ENCODE measurements at regions not wholly inside any gene's neighbourhood (a gene's known extent, or its start where the extent isn't known, plus 50 kb on each side); places are given as distances from the start of the nearest gene placed in this dataset.

GRCh38 chr6:84847390-84848160, 83.2 kb upstream of the TBX18 start:
- DNase-seq: no peak
- no peak overlapping the region for H3K23ac ChIP-seq (ENCODE audit: insufficient read length, low read depth, low read length)
- H3K4me2 ChIP-seq (ENCODE audit: insufficient read depth, insufficient read length, low read length): no peak overlapping the region
- H4K8ac ChIP-seq (replicated peaks; ENCODE audit: insufficient read length, low read depth, low read length): no peak overlapping the region
- no peaks in the 10 kb centered on the region for H3K79me2 ChIP-seq (ENCODE audit: insufficient read depth, low read length)
- no peak overlapping the region for H3T11ph ChIP-seq (ENCODE audit: low read length)
- no peak overlapping the region for H3K9ac ChIP-seq (ENCODE audit: extremely low read depth, insufficient read length, low read length)
- no CpG with 5 or more reads among the region's 3 CpGs for WGBS (ENCODE audit: extremely low coverage, insufficient read length, low lambda C conversion rate)
- no peak overlapping the region for H3K27ac ChIP-seq (ENCODE audit: insufficient read length, low read depth, low read length)
- Mint-ChIP-seq H3K27me3 (ENCODE audit: low read depth) (0 out of 2 replicates have a peak, but pooled peaks cover 1% of the 10 kb centered on the region), H3K9me3 (no peaks in the 10 kb centered on the region), H3K4me3 (no peak overlapping the region), H3K36me3 (ENCODE audit: insufficient read depth in 1 of 3, low read depth in 3 of 3) (no peaks in the 10 kb centered on the region), H3K27ac (no peak overlapping the region), H3K4me1 (no peaks in the 10 kb centered on the region)
- no peak overlapping the region for H2BK120ac ChIP-seq (ENCODE audit: low read depth, low read length, poor library complexity, severe bottlenecking)
- H2BK20ac ChIP-seq (ENCODE audit: low read depth, low read length, poor library complexity, severe bottlenecking): no peak overlapping the region
- no peaks in the 10 kb centered on the region for H3K27me3 ChIP-seq (ENCODE audit: insufficient read depth, low read length)
- no peak overlapping the region for H3K14ac ChIP-seq (ENCODE audit: insufficient read depth, low read length)
- no peaks in the 10 kb centered on the region for H3K9me3 ChIP-seq (ENCODE audit: control insufficient read depth, low read depth, low read length)
- H3K18ac ChIP-seq (ENCODE audit: insufficient read length, low read depth, low read length): no peak overlapping the region
- H2BK12ac ChIP-seq (ENCODE audit: insufficient read length, low read depth, low read length): no peak overlapping the region
- H4K91ac ChIP-seq (ENCODE audit: insufficient read length, low read depth, low read length): no peak overlapping the region
- no peak overlapping the region for H2AK5ac ChIP-seq (ENCODE audit: insufficient read length, low read length)
- H4K20me1 ChIP-seq (ENCODE audit: control insufficient read depth, insufficient read depth, insufficient read length): no peaks in the 10 kb centered on the region
- no peak overlapping the region for H3K4ac ChIP-seq (ENCODE audit: low read depth, low read length)
- no peak overlapping the region for H2BK5ac ChIP-seq (ENCODE audit: insufficient read length, low read length)
- no peak overlapping the region for H2BK15ac ChIP-seq (ENCODE audit: low read depth, low read length)
- no peaks in the 10 kb centered on the region for H3K23me2 ChIP-seq (ENCODE audit: insufficient read length, low read depth, low read length, poor library complexity, severe bottlenecking)
- H4K5ac ChIP-seq (ENCODE audit: insufficient read length, low read depth, low read length): no peak overlapping the region
- H2AFZ ChIP-seq (ENCODE audit: low read length): no peak overlapping the region
- no peaks in the 10 kb centered on the region for H3K79me1 ChIP-seq (ENCODE audit: insufficient read depth, low read depth, low read length, poor library complexity, severe bottlenecking)
- H3K4me1 ChIP-seq (ENCODE audit: insufficient read depth, low read length): no peaks in the 10 kb centered on the region
- TF ChIP-seq, protein P1, sequence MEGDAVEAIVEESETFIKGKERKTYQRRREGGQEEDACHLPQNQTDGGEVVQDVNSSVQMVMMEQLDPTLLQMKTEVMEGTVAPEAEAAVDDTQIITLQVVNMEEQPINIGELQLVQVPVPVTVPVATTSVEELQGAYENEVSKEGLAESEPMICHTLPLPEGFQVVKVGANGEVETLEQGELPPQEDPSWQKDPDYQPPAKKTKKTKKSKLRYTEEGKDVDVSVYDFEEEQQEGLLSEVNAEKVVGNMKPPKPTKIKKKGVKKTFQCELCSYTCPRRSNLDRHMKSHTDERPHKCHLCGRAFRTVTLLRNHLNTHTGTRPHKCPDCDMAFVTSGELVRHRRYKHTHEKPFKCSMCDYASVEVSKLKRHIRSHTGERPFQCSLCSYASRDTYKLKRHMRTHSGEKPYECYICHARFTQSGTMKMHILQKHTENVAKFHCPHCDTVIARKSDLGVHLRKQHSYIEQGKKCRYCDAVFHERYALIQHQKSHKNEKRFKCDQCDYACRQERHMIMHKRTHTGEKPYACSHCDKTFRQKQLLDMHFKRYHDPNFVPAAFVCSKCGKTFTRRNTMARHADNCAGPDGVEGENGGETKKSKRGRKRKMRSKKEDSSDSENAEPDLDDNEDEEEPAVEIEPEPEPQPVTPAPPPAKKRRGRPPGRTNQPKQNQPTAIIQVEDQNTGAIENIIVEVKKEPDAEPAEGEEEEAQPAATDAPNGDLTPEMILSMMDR (conservative IDR thresholded peaks at IDR 0.05): no peak
- H3K56ac ChIP-seq (ENCODE audit: insufficient read length, low read depth, low read length): no peak overlapping the region

All from H9 (cell line).